ENCODE measurements at regions not wholly inside any gene's neighbourhood (a gene's known extent, or its start where the extent isn't known, plus 50 kb on each side); places are given as distances from the start of the nearest gene placed in this dataset.

DNA sequence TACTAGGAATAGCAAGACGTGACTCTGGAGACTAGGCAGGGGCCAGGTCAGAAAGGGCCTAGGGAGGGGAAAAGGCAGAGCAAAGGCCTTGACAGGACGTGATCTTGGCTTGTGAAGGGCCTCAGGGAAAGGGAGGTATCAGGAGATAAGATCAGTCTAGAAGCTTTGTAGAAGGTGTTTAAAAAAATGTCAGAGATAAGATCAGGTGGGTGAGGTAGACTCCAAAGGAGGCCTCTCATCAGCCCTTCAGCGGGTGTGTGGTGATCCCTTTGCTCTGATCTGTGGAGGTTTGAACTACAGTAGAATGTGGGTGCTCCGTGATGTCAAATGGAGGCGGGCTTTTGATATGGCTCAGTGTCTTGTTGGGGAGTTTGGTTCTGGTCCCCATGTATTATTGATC lies 78.8 kb upstream of the PRPS1 start:
- H3K4me1 ChIP-seq, result no peaks in the 10 kb centered on the region
- no peaks in the 10 kb centered on the region for H3K36me3 ChIP-seq
- H3K27me3 ChIP-seq, result no peaks in the 10 kb centered on the region
- no peak overlapping the region for H3K4me3 ChIP-seq (ENCODE audit: low read depth, low read length)
- no peaks in the 10 kb centered on the region for H3K9me3 ChIP-seq
- no peak for TF ChIP-seq CTCF (IDR thresholded peaks at IDR 0.05; ENCODE audit: low read depth, low read length)
- DNase-seq, result no peak

DNA sequence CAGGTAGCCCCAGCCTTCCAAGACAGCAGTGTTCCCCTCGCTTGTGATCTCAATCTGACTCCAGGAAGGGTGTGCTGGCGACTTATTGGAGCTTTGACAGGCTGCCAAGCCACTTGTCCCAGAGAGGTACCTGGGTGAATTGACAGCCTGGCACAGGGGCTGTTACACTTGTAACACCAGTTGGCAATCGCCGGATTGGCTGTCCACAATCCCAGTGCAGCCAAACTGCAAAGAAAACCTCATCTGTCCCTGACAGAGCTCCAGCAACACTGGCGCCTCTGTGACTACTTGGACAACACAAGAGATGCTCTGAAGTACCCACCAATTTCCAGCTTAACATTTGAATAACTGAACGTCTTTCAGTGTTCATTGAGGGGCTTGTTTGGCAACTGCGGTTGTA lies 76.8 kb upstream of the PRPS1 start:
- no peak for DNase-seq
- no peaks in the 10 kb centered on the region for H3K27me3 ChIP-seq
- no peak for TF ChIP-seq CTCF (IDR thresholded peaks at IDR 0.05; ENCODE audit: low read depth, low read length)
- H3K36me3 ChIP-seq, result no peaks in the 10 kb centered on the region
- H3K4me3 ChIP-seq (ENCODE audit: low read depth, low read length), result no peak overlapping the region
- H3K4me1 ChIP-seq, result no peaks in the 10 kb centered on the region
- no peaks in the 10 kb centered on the region for H3K9me3 ChIP-seq

DNA sequence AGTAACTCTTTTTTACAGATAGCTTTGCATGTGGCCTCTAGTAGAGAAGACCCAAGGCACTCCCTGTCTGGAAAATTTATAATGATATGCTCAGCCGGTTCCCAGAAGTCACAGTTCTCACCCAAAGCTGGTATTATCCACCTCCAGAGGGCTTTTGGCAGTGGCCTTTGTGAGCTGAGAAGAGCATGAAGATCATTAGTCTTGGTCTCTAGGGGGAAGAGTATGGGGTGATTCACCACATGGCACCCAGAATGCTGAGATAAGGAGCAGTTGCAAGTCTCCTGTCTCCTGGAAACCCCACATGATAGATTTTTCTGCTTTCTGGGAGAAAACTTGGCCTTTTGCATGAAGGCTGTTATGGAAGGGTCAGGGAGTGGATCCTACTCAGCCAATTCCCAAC lies 75.4 kb upstream of the PRPS1 start:
- no peak for TF ChIP-seq CTCF (IDR thresholded peaks at IDR 0.05; ENCODE audit: low read depth, low read length)
- no peaks in the 10 kb centered on the region for H3K36me3 ChIP-seq
- no peaks in the 10 kb centered on the region for H3K9me3 ChIP-seq
- H3K4me3 ChIP-seq (ENCODE audit: low read depth, low read length), result no peak overlapping the region
- no peak for DNase-seq
- no peaks in the 10 kb centered on the region for H3K27me3 ChIP-seq
- H3K4me1 ChIP-seq, result no peaks in the 10 kb centered on the region

GRCh38 chrX:107556967-107557366 lies 71.3 kb upstream of the PRPS1 start:
- Histone ChIP-seq H3K9me3 (no peaks in the 10 kb centered on the region), H3K36me3 (no peaks in the 10 kb centered on the region), H3K27me3 (no peaks in the 10 kb centered on the region), H3K4me3 (ENCODE audit: low read depth, low read length) (no peak overlapping the region), H3K4me1 (no peaks in the 10 kb centered on the region)
- DNase-seq, result no peak
- no peak for TF ChIP-seq CTCF (IDR thresholded peaks at IDR 0.05; ENCODE audit: low read depth, low read length)

GRCh38 chrX:107559506-107559905 lies 68.8 kb upstream of the PRPS1 start:
- TF ChIP-seq CTCF (IDR thresholded peaks at IDR 0.05; ENCODE audit: low read depth, low read length), result no peak
- Histone ChIP-seq H3K4me1 (no peaks in the 10 kb centered on the region), H3K27me3 (no peaks in the 10 kb centered on the region), H3K4me3 (ENCODE audit: low read depth, low read length) (no peak overlapping the region), H3K36me3 (no peaks in the 10 kb centered on the region), H3K9me3 (no peaks in the 10 kb centered on the region)
- DNase-seq, result no peak

DNA sequence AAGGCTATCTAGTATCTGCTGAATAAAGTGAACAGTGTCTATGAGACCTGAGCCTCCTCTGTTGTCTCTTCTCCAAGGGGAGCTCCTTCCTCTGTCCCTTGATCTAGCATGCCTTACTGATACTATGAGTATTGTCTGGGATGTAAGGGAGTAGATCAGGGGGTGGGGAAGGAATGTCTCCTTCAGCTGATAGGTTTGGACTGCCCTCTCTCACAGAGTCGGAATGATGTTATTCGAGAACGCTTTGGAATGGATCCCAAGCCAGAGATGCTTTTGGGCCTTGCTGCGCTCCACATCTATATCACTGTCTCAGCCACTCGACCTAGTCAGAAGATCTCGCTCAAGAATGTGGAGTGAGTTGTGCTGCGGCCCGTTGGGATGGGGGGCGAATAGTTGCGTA lies 68.3 kb upstream of the PRPS1 start:
- Histone ChIP-seq H3K9me3 (no peaks in the 10 kb centered on the region), H3K36me3 (no peaks in the 10 kb centered on the region), H3K4me1 (no peaks in the 10 kb centered on the region), H3K4me3 (ENCODE audit: low read depth, low read length) (no peak overlapping the region), H3K27me3 (no peaks in the 10 kb centered on the region)
- DNase-seq, result no peak
- no peak for TF ChIP-seq CTCF (IDR thresholded peaks at IDR 0.05; ENCODE audit: low read depth, low read length)
